ENCODE measurements at regions not wholly inside any gene's neighbourhood (a gene's known extent, or its start where the extent isn't known, plus 50 kb on each side); places are given as distances from the start of the nearest gene placed in this dataset.

DNA sequence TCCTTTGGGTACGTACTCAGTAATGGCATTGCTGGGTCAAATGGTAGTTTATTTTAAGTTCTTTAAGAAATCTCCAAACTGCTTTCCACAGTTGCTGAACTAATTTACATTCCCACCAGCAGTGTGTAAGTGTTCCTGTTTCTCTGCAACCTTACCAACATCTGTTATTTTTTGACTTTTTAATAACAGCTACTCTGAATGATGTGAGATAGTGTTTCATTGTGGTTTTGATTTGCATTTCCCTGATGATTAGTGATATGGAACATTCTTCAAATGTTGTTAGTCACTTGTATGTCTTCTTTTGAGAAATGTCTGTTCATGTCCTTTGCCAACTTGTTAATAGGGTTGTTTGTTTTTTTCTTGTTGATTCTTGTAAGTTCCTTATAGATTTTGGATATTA lies 558.9 kb downstream of the SH2D4B start:
- TF ChIP-seq POLR2A (IDR thresholded peaks at IDR 0.05), result no peak
- TF ChIP-seq, protein P1, sequence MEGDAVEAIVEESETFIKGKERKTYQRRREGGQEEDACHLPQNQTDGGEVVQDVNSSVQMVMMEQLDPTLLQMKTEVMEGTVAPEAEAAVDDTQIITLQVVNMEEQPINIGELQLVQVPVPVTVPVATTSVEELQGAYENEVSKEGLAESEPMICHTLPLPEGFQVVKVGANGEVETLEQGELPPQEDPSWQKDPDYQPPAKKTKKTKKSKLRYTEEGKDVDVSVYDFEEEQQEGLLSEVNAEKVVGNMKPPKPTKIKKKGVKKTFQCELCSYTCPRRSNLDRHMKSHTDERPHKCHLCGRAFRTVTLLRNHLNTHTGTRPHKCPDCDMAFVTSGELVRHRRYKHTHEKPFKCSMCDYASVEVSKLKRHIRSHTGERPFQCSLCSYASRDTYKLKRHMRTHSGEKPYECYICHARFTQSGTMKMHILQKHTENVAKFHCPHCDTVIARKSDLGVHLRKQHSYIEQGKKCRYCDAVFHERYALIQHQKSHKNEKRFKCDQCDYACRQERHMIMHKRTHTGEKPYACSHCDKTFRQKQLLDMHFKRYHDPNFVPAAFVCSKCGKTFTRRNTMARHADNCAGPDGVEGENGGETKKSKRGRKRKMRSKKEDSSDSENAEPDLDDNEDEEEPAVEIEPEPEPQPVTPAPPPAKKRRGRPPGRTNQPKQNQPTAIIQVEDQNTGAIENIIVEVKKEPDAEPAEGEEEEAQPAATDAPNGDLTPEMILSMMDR (IDR thresholded peaks at IDR 0.05), result no peak
- TF ChIP-seq POLR2AphosphoS5 (IDR thresholded peaks at IDR 0.05), result no peak

Data from breast epithelium (tissue), 3 donors.